OCI-LY3 (cell line): ENCODE measurements at regions not wholly inside any gene's neighbourhood (a gene's known extent, or its start where the extent isn't known, plus 50 kb on each side); places are given as distances from the start of the nearest gene placed in this dataset.

ENCODE experiments used
- EZH2phosphoT487 ChIP-seq: fragments of 200-600 bp; shearing (Covaris generic); IDR thresholded peaks from 2 replicates; pipeline ENCODE4 v1.6.1; 2018; ENCODE audit warnings: antibody characterized with exemption, mixed run types, low read depth
- TF ChIP-seq, protein P1 (sequence below): fragments of 200-600, 300-600 bp; sonication (generic); IDR thresholded peaks from 2 replicates; pipeline ENCODE4 v1.5.1; 2014; ENCODE audit warnings: antibody characterized with exemption, low read length, low read depth

DNA sequence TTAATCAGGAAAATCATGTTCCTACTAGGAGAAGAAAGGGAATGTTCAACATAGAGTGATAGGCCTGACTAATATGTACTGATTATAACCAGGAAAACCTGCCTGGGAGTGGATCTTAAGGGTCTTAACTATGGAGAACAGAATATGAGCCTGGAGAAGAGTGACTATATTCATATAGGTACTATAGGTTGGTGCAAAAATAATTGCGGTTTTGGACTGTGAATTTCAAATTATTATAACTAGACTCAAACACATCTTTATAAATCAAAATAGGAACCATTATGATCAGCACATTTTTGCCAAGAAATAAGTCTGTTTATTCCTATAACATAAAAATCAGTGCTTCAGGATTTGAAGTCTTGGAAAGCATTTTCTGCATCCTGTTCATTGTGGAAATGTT, 189.8 kb upstream of the ADAMTS5 start:
- TF ChIP-seq, protein P1, sequence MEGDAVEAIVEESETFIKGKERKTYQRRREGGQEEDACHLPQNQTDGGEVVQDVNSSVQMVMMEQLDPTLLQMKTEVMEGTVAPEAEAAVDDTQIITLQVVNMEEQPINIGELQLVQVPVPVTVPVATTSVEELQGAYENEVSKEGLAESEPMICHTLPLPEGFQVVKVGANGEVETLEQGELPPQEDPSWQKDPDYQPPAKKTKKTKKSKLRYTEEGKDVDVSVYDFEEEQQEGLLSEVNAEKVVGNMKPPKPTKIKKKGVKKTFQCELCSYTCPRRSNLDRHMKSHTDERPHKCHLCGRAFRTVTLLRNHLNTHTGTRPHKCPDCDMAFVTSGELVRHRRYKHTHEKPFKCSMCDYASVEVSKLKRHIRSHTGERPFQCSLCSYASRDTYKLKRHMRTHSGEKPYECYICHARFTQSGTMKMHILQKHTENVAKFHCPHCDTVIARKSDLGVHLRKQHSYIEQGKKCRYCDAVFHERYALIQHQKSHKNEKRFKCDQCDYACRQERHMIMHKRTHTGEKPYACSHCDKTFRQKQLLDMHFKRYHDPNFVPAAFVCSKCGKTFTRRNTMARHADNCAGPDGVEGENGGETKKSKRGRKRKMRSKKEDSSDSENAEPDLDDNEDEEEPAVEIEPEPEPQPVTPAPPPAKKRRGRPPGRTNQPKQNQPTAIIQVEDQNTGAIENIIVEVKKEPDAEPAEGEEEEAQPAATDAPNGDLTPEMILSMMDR = no peak
- TF ChIP-seq EZH2phosphoT487 = no peak
